HG03159 (cell line): ENCODE measurements at regions not wholly inside any gene's neighbourhood (a gene's known extent, or its start where the extent isn't known, plus 50 kb on each side); places are given as distances from the start of the nearest gene placed in this dataset.
A peak's percentile ranks its signal among the peaks of the same experiment; 100 is the strongest.

ENCODE experiments used
- ATAC-seq: cut with Tn5 transposase; IDR thresholded peaks from one replicate; pipeline ENCODE4 v1.9.1; 2021; ENCODE audit warnings: mild to moderate bottlenecking, moderate library complexity; ENCODE audit not compliant: unreplicated experiment

DNA sequence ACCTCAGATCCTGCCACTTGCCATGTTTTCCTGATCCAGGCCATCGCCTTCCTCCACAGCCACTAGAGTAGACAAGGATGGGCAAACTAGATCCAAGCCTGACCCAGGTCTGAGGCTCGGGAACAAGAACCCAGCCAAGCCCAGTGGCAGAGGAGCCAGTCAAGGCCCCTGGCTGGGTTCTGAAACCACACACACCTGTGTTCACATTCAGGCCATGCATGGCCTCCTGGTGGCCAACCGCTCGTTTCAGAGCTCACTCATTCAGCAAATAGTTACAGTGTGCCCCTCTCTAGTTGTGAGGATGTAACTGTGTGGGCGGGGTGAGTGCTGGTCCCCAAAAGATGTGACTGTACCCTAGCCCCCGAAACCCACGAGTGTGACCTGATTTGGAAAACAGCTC is 337.6 kb downstream of the CTTN start:
- ATAC-seq: no peak

DNA sequence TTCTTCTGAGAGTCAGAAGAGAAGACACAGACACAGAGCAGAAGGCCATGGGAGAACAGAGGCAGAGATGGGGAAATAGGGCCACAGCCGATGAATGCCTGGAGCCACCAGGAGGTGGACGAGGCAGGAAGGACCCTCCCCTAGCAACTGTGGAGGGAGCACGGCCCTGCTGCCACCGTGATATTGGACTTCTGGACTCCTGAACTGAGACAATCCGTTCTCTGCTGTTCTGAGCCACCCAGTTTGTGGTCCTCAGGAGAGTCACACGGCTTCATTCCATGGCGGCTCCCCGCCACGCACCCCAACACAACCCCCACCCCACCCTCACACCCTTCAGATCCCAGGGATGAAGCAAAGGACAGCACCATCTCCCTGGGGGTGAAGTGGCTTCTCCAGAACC is 338.1 kb downstream of the CTTN start:
- ATAC-seq: no peak

DNA sequence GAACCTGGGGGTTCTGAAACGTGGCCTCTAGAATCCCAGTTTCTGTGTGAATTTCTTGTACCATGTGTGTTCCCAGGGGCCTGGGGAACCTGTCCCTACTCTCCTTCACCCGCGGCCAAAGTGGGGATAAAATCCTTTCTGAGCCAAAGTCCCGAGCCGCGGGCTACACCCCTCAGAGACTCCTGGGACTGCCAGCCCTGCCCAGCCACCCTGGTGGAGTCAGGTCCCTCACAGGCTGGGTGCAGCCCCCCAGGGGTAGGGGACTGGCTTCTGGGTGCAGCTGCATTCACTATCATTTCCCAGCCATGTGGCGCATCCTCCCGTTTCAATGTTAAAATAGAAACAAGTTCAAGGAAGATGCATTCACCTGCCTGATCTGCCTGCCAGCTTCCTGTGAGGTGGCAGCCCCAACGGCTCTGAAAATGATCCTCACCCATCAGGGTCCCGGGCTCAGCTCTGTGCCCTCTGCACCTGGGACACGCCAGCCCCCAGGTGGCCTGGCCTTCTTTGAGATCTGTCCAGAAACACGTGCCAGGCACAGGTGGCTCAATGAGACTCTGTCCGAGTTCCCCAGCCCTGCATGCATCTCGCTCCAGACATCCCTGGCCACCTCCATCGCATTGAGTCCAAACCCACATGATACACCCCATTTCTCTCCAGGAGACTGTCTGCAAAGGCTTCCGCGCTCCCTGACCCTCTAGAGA is 338.8 kb downstream of the CTTN start:
- no peak for ATAC-seq

DNA sequence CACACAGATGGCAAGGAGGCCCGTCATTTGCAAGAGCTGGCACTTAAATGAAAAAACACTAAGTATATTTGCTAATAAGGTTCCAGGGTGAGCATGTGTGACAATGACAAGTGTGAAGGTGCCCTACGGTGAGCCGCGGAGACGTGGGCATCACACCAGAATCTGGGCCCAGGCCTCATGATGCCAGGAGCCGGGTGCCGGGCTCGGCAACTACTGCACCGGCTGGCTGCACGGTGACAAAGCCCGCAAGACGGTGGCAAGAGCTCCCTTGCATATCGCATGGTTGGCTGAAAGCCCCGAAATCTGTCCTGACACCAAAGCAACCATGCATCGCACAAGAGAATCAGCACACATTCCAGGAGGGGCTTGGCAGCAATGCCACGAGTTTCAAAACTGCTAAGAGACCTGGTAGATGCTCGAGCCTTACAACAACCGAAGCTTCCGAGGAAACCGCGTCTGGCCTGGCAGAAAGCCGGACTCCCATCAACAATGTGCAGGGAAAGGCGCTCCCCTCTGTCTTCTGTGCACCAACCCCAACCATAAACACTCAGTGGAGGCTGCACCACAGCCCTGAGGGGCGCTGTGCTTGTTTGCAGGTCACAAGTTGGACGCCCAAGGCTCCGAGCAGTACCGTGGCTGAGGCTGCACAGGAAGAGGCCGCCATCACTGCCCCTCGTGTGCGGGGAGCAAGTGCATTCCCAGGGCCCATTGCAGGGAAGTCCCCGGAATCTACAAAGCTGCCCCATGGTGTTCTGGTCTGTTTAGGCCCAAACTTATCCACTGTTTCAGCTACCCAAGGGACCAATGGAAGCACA is 339.7 kb downstream of the CTTN start:
- ATAC-seq: no peak

DNA sequence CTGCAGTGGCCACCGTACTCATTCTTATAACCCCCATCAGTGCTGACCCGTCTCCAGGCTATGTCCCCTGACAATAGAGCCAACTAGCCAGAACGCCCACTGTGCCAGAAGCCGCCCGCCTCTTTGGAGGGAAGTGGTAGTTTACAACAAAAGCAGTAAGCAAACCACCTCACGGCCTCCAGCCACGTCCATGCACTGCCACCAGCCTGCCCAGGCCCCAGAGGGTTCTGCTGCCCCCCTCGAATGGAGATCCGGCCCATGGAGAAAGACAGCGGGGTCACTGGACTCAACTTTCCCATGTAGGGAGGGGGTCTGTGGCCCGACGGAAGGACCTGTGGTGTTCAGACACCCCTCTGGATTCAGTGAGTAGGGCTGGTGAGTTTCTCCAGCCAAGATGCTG is 340.3 kb downstream of the CTTN start:
- ATAC-seq: no peak

DNA sequence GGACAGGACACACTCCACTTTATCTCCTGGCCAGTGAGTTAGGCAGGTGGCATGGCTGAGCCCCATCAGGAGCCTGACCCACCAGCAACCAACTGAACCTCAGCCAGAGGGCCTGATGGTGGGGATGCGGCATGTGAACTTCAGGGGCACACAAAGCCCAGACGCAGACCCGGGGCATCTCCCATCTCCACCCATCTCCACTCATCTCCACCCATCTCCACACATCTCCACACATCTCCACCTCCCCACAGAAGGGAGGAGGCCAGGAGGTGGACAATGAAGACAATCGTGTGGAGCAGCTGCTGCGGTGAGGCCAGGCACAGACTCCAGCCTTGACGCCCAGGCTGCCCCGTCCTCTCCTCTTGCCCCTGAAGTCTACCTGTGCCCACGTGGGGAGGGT is 340.8 kb downstream of the CTTN start:
- ATAC-seq: no peak

DNA sequence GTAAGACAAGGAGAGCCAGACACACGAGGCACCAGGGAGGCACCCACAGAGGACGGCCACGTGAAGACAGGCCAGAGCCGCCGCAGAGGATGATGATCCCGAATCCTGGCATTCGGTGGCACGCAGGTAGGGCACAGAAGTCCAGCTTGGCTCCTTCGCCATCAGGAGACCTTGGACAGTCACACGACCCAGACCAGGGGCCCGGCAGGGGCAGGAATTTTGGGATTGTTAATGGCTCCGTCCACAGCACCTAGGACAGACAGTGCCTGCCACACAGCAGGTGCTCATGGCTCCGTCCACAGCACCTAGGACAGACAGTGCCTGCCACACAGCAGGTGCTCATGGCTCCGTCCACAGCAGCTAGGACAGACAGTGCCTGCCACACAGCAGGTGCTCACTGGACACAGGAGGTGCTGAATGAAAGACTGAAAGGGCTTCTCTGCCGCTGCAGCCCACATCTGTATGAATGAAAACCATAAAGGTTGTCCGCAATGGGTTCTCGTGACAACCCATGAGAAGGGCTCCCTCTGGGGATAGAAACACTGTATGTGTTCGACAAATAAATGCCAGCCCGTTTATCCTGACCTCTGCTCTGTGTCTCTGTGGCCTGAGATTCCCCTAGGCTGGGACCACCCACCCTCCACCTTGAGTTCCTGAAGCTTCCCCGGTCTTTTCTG is 341.6 kb downstream of the CTTN start:
- no peak for ATAC-seq

DNA sequence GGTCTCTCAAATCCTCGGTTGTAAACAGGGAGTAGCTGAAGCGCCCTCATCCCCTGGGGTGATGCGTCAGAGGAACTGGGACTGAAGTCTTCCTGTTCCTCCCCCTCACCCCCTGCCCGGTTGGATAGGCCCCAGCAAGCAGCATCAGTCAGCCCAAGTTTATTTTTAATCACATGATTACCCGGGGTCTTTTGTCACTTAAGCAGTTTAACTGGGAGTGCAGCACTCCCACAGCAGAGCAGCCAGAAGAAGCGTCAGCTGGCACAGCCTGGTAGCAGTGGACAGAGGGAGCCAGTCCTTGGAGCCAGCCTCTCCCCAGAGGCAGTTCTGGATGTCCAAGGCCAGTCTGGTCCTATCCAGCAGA is 342.1 kb downstream of the CTTN start:
- no peak for ATAC-seq

DNA sequence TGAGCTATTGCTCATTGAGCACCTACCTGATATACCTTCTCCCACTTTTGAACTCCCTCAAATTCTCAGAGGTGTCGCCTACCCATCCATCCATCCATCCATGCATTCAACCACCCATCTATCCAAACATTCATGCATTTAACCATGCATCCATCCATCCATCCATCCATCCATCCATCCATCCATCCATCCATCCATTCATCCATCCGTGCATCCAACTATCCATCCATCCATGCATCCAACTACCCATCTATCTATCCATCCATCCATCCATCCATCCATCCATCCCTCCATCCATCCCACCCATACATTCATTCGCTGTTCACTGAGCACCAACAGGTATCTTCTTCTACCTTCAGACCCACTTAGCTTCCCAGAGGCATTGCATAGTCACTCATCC is 342.8 kb downstream of the CTTN start:
- no peak for ATAC-seq

DNA sequence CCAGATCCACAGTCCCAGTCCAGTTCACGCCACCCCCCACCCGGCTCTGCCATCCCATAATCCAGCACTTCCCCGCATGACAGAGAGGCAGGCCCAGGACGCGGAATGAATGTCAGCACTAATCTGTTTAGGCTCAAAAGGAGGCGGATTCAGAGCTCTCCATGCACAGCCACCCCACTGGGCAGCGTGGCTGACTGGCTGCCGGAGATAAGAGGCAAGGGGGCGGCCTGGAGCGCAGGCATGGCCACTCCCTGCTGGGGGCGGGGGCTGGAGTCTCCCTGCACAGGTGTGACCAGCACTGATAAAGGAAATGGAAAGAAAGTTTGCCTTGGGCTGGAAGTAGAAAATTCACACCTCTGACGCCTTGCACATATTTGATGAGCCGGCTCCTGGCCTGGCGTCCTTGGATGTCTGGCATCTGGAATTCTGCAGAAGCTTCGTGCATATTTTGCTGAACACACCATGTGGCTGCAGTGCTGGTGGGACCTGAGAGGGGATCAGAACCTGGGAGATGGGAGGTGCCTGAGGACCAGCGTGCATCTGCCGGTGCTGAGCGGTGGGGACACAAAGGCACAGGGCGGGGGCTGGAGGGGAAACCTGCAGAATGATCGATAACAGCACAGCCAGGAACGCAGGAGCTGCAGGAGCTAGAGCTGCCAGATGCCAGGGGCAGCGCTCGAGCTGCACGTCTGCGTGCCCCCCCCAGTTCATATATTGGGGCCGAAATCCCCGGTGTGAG is 344.4 kb downstream of the CTTN start:
- no peak for ATAC-seq

DNA sequence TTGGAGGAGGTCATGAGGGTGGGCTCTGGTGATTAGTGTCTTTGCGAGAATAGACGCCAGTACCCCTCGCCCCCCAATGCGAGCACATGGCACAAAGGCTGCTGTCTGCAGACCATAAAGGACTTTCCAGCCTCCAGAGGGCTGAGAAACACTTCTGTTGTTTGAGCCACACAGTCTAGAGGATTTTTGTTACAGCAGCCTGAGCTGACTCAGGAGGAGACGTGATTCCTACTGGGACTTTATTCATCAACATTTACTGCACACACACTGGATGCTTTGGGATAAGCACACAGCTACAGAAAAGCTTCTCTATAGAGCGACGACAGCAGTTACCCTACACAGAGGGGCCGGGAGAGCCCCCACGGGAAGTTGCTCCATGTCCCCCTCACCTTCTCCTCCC is 345.0 kb downstream of the CTTN start:
- ATAC-seq: no peak

DNA sequence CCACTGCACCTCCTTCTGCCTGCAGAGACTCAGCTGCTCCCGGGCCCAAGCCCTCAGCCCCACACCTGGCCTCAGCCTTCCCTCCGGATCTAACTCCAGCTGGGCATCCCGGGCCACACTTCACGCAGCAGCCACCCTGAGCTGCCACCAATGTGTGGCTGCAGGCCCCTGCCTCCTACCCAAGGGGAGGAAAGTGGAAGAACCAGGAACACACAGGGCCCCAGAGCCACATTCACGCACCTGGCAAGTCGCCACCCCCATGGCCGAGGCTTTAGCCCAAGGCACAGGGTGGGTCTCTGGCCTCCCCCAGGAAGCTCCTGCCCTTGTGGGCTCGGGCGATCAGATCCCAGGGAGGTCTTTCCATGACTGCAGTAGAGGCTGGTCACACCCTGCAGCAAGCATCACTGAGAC is 345.6 kb downstream of the CTTN start:
- no peak for ATAC-seq

DNA sequence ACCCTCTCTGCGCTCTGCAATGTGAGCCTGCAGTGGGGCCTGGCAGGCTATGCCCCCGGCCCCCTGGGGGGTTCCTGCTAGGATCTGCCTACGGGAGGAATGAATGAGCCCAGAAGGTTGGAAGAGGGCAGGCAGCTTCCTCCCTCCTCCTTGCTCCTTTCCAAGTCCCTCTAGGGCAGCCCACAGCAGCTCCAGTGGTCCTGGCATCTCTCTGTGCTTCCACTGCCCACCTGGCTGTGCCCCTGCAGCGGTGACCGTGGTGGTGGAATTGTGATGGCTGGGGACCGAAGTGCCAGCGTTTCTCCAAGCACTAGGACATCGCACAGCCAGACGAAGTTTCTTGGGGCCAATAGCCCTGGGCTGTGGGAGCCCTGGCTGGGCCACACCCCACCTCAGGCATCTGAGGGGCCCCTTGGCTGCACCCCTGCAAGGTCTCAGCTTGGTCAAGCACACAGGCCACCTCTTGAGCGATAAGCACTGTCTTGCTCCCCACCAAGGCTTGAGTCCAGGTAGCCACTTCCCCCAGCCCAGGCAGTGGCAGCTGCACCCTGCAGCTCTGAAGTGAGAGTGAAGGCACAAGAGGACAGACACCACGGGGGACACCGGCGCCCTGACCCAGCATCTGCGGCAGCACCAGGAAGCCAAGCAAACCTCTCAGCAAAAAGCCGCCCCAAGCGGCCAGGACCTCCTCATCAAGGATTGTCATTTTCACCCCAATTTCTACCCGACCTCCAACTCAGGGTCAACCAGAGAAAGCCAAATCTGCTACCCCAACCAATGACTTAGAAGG is 346.3 kb downstream of the CTTN start:
- no peak for ATAC-seq

DNA sequence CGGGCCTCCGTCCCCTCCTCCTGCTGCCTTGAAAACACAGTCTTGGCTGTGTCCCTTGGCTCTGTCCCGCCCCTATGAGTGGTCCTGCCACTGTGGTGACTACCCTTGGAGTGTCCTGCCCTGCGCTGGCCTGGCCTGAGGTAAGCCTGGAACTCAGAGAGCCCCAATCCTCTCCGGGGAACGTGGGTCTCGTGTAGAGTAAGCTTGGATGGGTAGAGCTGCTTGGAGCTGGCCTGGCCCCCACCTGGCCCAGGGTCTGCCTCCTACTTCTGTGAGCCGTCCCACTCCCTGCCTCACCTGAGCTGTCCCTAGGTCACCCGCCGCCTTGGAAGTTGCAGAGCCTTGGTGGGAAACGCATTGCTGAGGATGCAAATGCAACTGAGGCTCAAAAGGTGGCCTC is 347.1 kb downstream of the CTTN start:
- ATAC-seq: no peak

DNA sequence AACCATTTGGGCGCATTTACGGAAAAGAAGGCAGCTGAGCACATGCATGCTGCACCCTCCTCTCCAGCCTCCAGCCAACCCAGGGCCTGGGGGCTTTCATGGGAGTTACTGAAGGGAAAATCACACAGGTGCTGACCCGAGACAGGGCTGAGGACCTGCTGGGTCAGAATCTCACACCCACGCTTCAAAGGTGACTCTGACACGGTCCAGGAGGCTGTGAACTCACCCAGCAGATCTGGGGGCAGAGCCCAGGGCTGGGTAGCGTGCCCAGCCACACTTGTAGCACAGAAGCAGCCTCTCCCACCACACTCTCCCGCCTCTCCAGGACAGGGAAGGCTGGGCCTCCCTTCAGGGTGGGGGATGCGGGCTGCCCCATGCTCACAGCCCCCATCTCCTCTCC is 347.6 kb downstream of the CTTN start:
- no peak for ATAC-seq

DNA sequence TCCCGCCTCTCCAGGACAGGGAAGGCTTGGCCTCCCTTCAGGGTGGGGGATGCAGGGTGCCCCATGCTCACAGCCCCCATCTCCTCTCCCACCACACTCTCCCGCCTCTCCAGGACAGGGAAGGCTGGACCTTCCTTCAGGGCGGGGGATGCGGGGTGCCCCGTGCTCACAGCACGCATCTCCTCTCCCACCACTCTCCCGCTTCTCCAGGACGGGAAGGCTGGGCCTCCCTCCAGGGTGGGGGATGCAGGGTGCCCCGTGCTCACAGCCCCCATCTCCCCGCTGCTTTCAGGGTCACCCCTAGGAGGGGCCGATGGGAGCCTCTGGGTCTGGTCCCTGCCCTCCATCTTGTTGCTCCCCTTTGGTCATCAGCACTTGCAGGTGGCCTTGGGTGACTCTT is 348.0 kb downstream of the CTTN start:
- no peak for ATAC-seq

DNA sequence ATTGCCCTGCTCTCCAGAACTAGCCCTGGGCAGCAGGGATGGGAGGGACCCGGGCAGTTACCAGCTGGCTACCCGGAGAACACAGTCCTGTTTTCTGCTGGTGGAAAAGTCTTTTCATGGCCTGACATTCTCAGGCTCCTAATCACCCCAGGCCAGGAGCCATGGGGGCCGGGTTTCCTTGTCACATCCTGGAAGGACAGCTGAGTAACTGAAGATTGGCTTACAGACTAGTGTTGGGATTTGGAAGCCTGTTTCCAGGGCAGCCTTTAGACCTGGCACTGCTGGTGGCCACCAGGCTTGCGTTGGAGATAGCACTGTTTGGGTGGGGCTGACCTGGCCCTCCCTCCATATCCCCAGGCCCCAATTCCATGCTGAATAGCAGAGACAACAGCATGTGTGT is 349.0 kb downstream of the CTTN start:
- no peak for ATAC-seq

DNA sequence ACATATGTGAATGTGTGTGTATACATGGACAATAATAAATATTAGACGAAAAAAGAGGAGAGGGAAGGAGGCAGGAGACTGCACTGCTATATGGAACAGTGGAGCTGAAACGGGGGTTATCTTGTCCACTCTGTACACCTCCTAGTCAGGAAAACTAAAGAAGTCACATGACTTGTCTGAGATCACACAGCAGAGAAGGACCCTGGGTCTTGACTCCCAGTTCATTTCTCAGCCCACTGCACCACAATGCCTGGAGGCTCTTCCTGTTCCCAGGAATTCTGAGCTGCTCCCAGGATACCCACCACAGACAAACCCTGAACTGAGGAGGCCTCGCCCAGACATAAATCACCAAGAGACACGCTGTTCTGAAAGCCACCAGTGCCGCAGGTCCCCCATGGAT is 349.6 kb downstream of the CTTN start:
- no peak for ATAC-seq

DNA sequence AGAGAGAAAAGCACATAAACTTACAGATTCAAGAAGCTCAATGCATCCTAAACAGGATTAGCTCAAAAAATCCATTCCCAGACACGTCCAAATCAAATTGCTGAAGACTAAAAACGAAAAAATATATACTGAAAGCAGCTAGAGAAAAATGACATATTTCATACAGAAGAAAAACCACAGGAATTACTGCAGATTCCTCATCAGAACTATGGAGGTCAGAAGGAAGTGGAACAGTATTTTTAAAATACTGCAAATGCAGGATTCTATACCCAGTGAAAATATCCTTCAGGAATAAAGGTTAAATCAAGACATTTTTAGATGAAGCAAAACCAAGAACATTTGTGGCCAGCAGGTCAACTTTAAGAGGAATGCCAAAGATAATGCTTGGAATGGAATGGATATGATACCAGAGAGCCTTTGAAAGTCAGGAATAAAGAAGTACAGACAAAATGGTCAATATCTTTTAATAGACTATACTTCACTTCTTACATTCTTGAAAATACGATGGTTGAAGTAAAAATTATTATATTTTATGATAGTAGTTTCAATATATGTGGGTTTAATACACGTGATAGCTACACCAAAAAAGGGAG is 352.9 kb downstream of the CTTN start:
- ATAC-seq: no peak

DNA sequence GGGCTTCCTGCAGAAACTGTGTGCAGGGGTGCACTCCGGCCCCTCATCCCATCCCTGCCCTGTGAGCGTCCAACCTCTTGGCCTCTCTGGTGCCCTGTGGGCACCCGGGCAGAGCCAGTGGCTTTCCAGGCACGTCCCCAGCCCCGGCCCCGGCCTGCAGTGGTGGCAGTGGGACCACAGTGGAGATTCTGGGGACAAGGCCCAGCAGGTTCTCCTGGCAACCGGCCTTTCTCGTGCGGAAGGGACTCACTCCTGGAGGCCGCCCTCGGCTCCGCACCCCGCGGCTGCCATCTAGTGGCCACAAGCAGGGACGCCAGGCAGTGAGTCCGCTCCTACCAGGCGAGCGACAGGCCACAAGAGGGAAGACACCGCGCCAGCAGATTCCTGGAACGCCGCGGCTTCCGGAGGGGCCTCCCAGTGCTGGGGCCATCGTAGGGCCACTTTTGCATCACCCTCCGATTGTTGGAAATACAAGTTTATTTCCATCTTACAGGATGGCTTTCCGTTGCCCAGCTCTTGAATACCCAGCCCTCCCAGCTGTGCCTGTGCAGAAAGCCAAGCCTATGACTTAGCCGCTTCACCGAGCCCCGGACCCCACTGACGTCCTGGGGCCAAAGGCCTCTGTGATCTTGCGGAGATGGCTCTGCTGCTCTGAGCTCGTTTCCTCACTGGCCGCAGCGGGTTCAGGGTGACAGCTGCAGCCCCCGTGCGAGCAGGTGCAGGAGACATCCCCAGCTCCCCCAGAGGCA is 357.3 kb downstream of the CTTN start:
- peak; percentile 54 for ATAC-seq
